Kidney epithelial cell (primary cell): ENCODE measurements at regions not wholly inside any gene's neighbourhood (a gene's known extent, or its start where the extent isn't known, plus 50 kb on each side); places are given as distances from the start of the nearest gene placed in this dataset.

ENCODE experiments used
- DNase-seq: peaks from one replicate; pipeline ENCODE4 v3.0.0-alpha.2; 2010; ENCODE audit warnings: low read depth
- H3K27me3 ChIP-seq: 2 replicates; pipeline ENCODE4 v1.6.0; 2011; ENCODE audit warnings: low read length; ENCODE audit not compliant: control insufficient read depth, insufficient read depth
- H3K36me3 ChIP-seq: 2 replicates; pipeline ENCODE4 v1.5.1; 2011; ENCODE audit warnings: low read length; ENCODE audit not compliant: control insufficient read depth, insufficient read depth
- H3K4me3 ChIP-seq: 2 replicates; pipeline ENCODE4 v1.5.1; 2011; ENCODE audit warnings: low read depth, mild to moderate bottlenecking, control low read depth, low read length
- TF ChIP-seq, protein P1 (sequence below): IDR thresholded peaks from 2 replicates; pipeline ENCODE4 v1.5.1; 2011; ENCODE audit warnings: mild to moderate bottlenecking, moderate library complexity, low read length, control low read depth, inconsistent platforms; ENCODE audit not compliant: insufficient read depth, poor library complexity, severe bottlenecking

DNA sequence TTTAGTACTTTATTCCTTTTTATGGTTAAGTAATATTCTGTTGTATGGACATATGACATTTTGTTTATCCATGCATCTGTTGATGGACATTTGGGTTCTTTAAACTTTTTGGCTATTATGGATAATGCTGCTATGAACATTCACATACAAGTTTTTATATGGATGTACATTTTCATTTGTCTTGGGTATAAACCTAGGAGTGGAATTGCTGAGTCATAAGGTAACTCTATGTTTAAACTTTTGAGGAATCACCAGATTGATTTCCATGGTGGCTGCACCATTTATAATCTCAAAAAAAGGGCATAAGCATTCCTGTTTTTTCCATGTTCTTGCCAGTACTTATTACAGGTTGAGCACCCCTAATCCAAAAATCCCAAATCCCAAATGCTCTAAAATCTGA is 90.3 kb upstream of the CRHR1 start:
- Histone ChIP-seq H3K4me3 (no peak overlapping the region), H3K27me3 (peaks cover 6% of the 10 kb centered on the region), H3K36me3 (no peaks in the 10 kb centered on the region)
- DNase-seq = no peak
- TF ChIP-seq, protein P1, sequence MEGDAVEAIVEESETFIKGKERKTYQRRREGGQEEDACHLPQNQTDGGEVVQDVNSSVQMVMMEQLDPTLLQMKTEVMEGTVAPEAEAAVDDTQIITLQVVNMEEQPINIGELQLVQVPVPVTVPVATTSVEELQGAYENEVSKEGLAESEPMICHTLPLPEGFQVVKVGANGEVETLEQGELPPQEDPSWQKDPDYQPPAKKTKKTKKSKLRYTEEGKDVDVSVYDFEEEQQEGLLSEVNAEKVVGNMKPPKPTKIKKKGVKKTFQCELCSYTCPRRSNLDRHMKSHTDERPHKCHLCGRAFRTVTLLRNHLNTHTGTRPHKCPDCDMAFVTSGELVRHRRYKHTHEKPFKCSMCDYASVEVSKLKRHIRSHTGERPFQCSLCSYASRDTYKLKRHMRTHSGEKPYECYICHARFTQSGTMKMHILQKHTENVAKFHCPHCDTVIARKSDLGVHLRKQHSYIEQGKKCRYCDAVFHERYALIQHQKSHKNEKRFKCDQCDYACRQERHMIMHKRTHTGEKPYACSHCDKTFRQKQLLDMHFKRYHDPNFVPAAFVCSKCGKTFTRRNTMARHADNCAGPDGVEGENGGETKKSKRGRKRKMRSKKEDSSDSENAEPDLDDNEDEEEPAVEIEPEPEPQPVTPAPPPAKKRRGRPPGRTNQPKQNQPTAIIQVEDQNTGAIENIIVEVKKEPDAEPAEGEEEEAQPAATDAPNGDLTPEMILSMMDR = no peak

DNA sequence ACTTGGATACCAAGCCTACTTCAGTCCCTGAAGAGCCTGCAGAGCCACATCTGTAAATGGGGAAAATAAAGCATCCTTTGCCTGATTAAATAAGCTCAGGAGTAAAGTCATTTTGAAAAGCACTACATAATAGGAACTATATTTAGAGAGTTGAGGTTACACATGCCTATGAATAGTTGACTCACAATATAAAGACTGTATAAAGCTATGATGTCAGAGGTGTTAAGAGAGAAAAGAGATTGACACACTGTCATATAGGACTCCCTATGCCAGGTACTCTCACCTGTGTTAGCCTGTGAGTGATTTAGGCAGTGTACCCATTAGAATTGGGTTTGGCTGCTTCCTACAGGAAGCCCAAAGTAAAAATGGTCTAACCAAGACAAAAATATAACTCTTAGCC is 87.7 kb upstream of the CRHR1 start:
- Histone ChIP-seq H3K27me3 (peaks cover 3% of the 10 kb centered on the region), H3K4me3 (no peak overlapping the region), H3K36me3 (no peaks in the 10 kb centered on the region)
- TF ChIP-seq, protein P1 = no peak
- DNase-seq = no peak

DNA sequence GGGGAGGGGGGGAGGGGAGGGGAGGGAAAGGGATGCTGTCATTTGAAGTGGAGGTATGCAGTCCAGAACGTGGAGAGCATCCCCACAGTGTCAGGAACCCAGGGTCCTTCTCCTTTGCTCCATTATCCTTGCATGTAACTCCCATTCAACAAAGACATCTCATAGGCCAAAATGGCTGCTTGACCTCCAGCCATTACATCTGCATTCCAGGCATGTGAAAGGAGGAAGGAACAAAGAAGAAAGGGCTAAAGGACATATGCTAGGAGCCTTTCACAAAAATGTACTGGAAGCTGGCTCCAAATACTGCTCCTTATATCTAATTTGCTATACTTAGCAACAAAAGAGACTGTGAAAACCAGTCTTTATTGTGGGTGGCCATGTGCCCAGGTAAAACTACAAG is 87.0 kb upstream of the CRHR1 start:
- Histone ChIP-seq H3K4me3 (no peak overlapping the region), H3K27me3 (peaks cover 3% of the 10 kb centered on the region), H3K36me3 (no peaks in the 10 kb centered on the region)
- TF ChIP-seq, protein P1 = no peak
- DNase-seq = no peak

DNA sequence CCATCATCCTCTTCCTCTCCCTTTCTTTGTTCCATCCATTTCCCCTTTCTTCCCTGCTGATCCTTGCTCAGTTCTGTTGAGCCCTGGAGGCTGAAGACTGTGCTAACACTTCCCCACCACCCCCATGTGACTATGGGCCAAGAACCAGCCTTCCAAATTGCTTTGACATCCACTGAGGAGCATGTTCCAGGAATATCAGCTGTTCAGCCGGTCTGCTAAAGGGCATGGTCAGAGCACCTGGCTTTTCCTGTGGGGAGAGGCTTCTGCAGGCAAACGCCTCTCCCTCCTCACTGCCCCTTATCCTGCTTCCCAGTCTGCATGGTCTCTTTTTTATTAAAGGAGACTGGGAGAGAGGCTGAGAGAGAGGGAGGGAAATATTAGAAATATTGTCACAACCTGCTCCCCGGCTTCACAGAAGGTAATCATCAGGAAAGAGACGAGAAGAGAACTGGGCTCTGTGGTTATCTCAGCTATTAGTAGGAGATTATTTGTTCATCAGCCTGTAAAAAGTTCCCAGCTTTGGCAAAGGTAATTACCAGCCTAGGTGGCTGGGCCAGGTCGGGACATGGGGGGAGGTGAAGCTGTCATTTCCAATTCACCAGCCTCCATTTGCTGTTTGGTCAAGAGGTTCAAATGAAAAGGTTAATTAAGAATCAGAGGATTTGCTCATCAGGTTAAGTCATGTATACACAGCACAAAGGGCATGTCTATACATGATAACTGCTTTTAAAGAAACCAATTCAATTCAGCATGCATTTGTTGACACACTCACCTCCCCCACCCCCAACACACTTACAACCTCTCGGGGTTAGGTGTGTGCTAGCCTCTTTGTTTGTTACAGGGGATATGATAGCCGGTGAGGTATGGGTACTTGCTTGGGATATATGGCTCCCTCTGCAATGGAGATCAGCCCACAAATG is 83.7 kb upstream of the CRHR1 start:
- H3K27me3 ChIP-seq = no peaks in the 10 kb centered on the region
- DNase-seq = no peak
- TF ChIP-seq, protein P1 = no peak

DNA sequence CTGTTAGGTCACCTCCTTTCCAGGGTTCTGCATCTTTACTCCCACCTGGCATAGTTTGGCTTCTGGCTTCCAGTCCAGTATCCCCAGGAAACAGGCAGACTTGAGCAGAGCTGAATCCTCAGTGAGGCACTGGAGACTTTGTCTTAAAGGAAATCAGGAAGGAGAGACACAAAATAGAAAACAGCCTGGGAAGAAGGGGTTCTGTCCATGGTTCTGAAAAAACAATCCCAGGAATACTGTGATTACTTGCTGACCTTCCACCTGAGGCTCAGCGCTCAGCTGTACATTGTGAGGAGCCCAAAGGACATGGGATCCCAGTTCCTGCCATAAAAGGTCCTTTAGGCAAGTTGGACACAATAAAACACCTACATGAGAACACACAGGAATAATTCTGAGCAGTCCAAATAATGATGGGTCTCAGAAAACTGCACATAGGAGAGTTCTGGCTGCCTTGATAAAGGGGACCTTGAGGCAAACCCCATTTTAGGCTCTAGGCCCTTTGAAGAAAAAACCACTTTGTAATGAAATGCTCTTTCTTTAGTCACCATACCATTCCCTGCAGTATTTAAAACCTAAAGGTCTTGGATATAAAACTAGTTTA is 81.4 kb upstream of the CRHR1 start:
- DNase-seq = no peak
- H3K27me3 ChIP-seq = peaks cover 3% of the 10 kb centered on the region
- TF ChIP-seq, protein P1 = no peak

More for the DNA sequence above, 83.7 kb upstream of the CRHR1 start:
- Histone ChIP-seq H3K36me3 (no peaks in the 10 kb centered on the region), H3K4me3 (no peak overlapping the region)

More for the DNA sequence above, 81.4 kb upstream of the CRHR1 start:
- no peak overlapping the region for H3K4me3 ChIP-seq
- H3K36me3 ChIP-seq = no peaks in the 10 kb centered on the region
